T-helper 1 cell (primary cell): ENCODE measurements at regions not wholly inside any gene's neighbourhood (a gene's known extent, or its start where the extent isn't known, plus 50 kb on each side); places are given as distances from the start of the nearest gene placed in this dataset.

Experiments used
- DNase-seq, 5 donors: peaks; one replicate each; pipeline ENCODE4 v3.0.0-alpha.2; 2012 to 2020

DNA sequence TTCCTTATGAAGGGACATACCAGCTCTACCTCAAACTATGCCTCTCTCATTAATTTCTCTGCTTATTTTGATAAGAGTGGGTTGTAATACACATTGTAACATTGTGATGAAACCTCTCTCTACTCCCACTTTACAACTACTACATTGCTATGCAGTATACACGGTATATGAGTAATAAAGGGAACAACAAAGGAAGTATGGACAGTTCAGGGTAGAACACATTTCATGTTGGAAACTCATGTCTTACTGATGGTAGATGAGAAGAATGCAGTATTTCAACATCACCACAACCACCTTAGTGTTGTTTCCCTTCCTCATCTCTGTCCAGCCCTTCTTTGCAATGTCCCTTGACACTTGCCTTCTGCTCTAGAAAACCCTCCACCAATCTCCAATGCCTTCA, 515.9 kb upstream of the CELF4 start:
- no peak for DNase-seq

GRCh38 chr18:38077229-38077628, 511.6 kb upstream of the CELF4 start:
- no peak for DNase-seq

GRCh38 chr18:38076346-38077070, 510.9 kb upstream of the CELF4 start:
- no peak for DNase-seq

DNA sequence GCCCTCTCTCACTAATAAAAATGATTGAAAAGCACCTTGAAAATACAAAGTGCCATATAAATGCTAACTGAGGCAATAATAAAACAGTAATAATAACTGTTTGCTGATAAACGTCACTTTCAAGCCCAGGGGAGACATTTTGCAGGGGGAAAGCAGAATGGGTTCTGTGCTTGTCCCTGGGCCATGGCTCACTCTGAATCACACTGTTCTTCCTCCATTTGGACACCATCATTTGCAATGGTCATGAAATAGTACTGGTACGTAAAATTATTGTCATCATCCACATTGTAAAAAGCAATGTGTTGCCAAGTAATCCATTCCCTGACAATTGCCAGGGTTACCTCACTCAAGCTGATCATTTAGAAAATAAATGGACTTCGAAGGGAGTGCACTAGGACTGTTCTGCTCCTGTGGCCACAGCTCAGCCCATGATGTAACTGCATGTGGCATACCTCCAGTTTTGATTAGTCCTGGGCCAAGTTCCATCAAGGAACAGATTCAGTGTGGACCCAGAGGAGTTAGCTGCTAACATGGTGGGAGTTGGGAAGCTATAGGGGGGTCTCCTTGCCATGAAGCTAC, 508.8 kb upstream of the CELF4 start:
- DNase-seq = no peak

- no peak for DNase-seq
These were observed 502.2 kb upstream of the CELF4 start for GRCh38 chr18:38067821-38068220.

DNA sequence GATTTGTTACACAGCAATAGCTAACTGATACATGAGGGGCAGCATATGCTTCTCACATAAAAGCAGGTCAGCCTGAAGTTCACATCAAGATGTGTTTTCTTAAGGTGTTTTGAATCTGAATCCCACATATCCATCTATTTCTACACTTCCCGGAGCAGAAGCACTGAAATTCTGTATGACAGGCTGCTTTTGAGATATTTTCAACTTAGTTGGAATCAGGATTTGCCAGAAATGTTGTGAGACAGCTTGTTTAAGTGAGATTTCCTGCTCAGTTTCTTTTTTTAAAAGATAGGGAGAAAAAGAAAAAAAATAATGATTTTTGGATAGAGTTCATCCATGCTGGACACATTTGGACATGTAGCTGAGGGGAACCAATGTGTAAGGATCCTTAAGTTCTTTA, 501.5 kb upstream of the CELF4 start:
- no peak for DNase-seq

- no peak for DNase-seq
These were observed 487.4 kb upstream of the CELF4 start for GRCh38 chr18:38052879-38053590.

DNA sequence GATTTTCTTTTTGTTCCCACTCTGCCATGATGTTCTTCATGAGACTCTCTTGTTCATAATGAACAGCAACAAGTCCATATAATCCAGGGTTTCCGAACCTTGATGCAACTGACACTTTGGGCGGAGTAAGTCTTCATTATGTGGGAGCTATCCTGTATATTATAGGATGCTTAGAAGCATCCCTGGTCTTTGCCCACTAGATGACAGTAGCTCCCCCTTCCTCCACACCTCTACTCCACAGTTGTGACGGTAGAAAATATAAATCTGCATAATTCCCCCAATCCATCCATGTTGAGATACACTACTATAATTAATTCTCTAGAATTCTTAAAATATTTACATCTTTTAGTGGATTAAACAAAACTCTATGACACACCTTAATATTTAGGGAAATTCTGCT, 482.2 kb upstream of the CELF4 start:
- DNase-seq = no peak

DNA sequence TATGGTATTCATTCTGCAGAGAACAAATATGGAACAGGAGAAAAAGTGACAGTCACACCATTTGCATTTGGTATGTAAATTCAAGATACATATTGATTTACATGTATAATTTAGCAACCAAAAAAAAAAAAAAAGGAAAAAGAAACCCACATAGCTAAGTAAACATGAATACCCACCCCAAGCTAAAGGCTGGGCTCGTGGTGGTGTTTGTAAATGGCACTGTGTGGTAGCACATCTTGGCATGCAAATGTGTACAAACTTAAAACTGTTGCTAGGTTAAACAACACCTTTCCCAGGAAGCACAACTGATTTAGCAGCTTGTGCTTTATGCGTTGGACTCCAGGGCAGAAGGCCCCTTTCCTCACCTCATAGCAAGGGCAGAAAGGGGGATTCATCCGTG, 481.1 kb upstream of the CELF4 start:
- DNase-seq = no peak

GRCh38 chr18:38045845-38046244, 480.2 kb upstream of the CELF4 start:
- DNase-seq = no peak

DNA sequence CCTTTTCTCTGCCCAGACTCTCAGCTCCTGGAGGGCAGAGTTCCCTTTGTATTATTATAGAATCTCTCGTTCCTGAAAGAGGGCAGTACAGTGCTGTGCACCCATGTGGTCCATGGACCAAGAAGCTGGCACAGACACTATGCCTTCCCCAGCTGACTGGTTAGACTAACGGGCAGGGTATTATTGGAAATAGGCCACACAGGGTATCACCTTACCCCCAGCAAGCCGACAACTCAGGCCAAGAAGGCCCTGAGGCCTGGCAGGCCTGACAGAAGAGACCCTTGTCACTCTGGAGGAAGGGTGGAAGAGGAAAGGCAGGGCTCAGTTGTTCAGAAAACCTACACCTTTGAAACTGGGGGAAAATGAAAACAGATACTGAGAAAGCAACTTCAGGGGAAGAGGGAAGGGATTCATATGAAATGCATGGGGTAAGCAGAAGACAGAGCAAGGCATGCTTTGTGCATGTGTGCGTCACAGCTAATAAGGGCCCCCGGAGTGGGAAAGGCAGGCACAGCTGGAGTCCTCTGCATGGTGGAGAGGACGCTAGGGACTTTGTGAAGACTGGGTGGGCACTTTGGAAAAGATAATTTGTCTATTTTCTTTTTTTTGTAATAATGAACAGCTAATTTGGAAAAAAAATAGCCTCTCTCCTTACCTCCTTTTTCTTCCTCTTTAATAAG, 476.8 kb upstream of the CELF4 start:
- DNase-seq = no peak

- DNase-seq = no peak
These were observed 472.6 kb upstream of the CELF4 start for GRCh38 chr18:38038242-38038641.

- DNase-seq = no peak
These were observed 469.6 kb upstream of the CELF4 start for GRCh38 chr18:38035193-38035592.

- DNase-seq = no peak
These were observed 467.7 kb upstream of the CELF4 start for GRCh38 chr18:38033282-38033681.

DNA sequence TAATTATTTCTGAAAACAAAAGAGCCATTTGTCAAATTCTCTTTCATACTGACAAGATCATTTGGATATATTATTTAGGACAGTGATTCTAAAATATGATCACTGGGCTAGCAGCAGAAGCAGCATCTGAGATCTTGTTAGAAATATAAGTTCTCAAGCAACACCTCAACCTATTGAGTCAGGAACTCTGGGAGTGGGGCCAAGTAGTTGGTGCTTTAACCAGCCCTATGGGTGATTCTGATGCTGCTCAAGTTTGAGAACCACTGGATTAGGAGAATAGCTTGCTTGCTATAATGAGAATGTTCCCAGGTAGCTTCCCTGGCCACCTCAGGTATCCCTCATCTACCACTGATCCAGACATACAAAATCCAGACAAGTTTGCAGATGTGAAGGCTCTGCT, 466.9 kb upstream of the CELF4 start:
- no peak for DNase-seq

GRCh38 chr18:38028946-38029345, 463.3 kb upstream of the CELF4 start:
- no peak for DNase-seq

GRCh38 chr18:38025433-38026038, 459.9 kb upstream of the CELF4 start:
- DNase-seq = no peak

DNA sequence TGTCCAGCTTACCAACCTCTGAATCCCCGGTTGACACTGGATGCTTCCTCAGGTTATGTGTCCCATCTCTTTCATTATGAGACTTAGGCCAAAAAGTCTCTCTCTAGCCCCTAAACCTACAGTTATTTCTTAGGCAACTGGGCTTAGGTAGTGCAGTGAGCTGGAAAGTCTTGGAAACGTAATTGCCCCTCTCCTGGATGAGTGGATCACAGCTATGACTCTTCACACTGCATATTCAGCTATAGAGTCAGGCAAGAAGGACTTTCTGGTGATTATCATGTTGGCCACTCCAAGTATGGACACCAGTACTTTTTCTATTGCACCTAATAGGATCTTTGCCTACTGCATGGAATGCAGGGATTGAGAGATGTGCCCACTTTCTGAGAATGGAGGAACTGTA, 458.3 kb upstream of the CELF4 start:
- no peak for DNase-seq

- DNase-seq = no peak
These were observed 456.6 kb upstream of the CELF4 start for GRCh38 chr18:38022234-38022633.

DNA sequence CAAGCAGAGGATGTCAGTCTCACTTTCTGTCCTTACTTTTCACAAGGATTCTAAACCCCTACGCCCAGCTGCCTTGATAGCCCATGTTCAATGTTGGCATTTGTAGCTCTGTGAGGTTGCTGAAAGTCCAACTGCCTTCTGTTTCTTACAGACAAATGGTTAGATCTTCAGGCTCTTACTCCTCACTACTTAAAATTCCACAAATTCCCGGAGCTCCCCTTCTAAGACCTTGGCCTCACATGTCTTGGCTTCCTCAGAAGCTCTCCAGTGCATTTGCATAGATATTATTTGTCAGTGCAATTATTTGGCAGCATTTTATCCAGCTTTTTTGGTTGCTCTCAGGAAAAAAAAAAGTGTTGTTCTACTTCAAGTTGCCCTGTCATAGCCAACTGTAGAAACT, 453.7 kb upstream of the CELF4 start:
- no peak for DNase-seq

DNA sequence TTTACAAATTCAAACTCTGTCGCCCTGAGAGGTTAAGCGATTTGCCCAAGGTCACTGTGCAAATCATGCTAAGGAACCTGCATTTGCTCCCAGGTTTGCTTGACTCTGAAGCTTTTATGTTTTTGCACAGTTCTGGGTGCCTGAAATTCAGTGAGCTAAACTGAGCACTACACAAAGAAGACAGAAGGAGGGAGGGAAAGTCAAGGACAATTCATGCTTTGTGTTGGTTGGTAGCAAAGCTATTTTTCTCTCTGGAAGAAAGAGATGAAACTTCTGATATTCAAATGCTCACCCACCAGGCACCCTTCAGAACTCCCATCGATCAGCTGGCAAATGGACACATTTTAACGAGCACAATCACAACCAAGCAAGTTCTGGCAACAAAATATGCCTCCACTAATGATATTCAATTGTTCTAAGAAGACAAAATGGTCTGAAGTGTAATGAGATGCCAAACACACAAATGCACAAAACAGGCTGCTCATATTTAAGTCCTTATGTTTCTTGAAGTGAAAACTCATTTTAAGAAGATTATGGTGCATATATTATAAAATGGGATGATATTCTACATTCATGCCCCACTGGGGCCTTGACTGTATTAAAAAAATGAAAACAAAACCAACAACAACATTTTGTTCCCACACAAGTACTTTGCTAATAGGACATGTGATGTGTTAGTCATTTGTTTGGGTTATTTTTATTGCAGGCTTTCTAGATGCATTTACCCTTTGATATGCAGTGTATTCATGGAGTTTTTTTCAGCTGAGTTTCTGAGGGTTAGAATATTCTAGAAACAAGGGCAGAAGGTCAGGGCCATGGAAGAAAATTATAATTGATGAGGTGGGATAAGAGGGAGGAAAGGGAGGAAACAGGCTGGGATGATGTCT, 445.6 kb upstream of the CELF4 start:
- DNase-seq = no peak

- DNase-seq = no peak
These were observed 444.4 kb upstream of the CELF4 start for GRCh38 chr18:38010037-38010436.
